H9 (cell line): ENCODE measurements at regions not wholly inside any gene's neighbourhood (a gene's known extent, or its start where the extent isn't known, plus 50 kb on each side); places are given as distances from the start of the nearest gene placed in this dataset.

Source experiments
- DNase-seq: peaks from one replicate; pipeline ENCODE4 v3.0.0-alpha.2; 2017
- H2AFZ ChIP-seq: one replicate; pipeline ENCODE4 v1.6.1; 2013; ENCODE audit warnings: mild to moderate bottlenecking, low read length, control low read depth, moderate library complexity
- H2AK5ac ChIP-seq: 2 replicates; pipeline ENCODE4 v1.6.1; 2013; ENCODE audit warnings: low read length, control low read depth, mixed read lengths; ENCODE audit not compliant: insufficient read length
- H2BK120ac ChIP-seq: one replicate; pipeline ENCODE4 v1.6.1; 2013; ENCODE audit warnings: low read depth, mild to moderate bottlenecking, low read length, control low read depth, inconsistent platforms; ENCODE audit not compliant: poor library complexity, severe bottlenecking
- H2BK12ac ChIP-seq: 2 replicates; pipeline ENCODE4 v1.6.1; 2013; ENCODE audit warnings: low read length, control low read depth, mixed read lengths, low read depth; ENCODE audit not compliant: insufficient read length
- H2BK15ac ChIP-seq: 2 replicates; pipeline ENCODE4 v1.6.1; 2013; ENCODE audit warnings: low read depth, low read length, control low read depth
- H2BK20ac ChIP-seq: one replicate; pipeline ENCODE4 v1.6.1; 2013; ENCODE audit warnings: low read depth, mild to moderate bottlenecking, low read length, control low read depth, inconsistent platforms; ENCODE audit not compliant: poor library complexity, severe bottlenecking
- H2BK5ac ChIP-seq: 2 replicates; pipeline ENCODE4 v1.6.1; 2013; ENCODE audit warnings: low read length, control low read depth, mixed read lengths; ENCODE audit not compliant: insufficient read length
- H3K14ac ChIP-seq: 2 replicates; pipeline ENCODE4 v1.6.1; 2013; ENCODE audit warnings: low read length, control low read depth; ENCODE audit not compliant: insufficient read depth
- H3K18ac ChIP-seq: 2 replicates; pipeline ENCODE4 v1.6.1; 2013; ENCODE audit warnings: low read depth, mild to moderate bottlenecking, mixed read lengths, low read length, control low read depth; ENCODE audit not compliant: insufficient read length
- H3K23ac ChIP-seq: 2 replicates; pipeline ENCODE4 v1.6.1; 2013; ENCODE audit warnings: low read length, control low read depth, mixed read lengths, low read depth; ENCODE audit not compliant: insufficient read length
- H3K23me2 ChIP-seq: 2 replicates; pipeline ENCODE4 v1.6.1; 2013; ENCODE audit warnings: low read depth, mild to moderate bottlenecking, mixed read lengths, low read length, control low read depth; ENCODE audit not compliant: insufficient read length, poor library complexity, severe bottlenecking
- H3K27ac ChIP-seq: 2 replicates; pipeline ENCODE4 v1.5.1; 2013; ENCODE audit warnings: low read length, control low read depth, mixed read lengths, low read depth; ENCODE audit not compliant: insufficient read length
- H3K27me3 ChIP-seq: 2 replicates; pipeline ENCODE4 v1.6.1; 2013; ENCODE audit warnings: low read length, control low read depth, inconsistent platforms; ENCODE audit not compliant: insufficient read depth
- H3K4ac ChIP-seq: 2 replicates; pipeline ENCODE4 v1.6.1; 2013; ENCODE audit warnings: low read depth, mild to moderate bottlenecking, control low read depth, inconsistent platforms, low read length, moderate library complexity
- H3K4me1 ChIP-seq: 2 replicates; pipeline ENCODE4 v1.6.1; 2013; ENCODE audit warnings: low read length, control low read depth, inconsistent platforms; ENCODE audit not compliant: insufficient read depth
- H3K4me2 ChIP-seq: 2 replicates; pipeline ENCODE4 v1.6.1; 2013; ENCODE audit warnings: low read length, control low read depth, mixed read lengths; ENCODE audit not compliant: insufficient read length, insufficient read depth
- H3K56ac ChIP-seq: 2 replicates; pipeline ENCODE4 v1.6.1; 2013; ENCODE audit warnings: low read depth, mild to moderate bottlenecking, mixed read lengths, low read length, control low read depth; ENCODE audit not compliant: insufficient read length
- H3K79me1 ChIP-seq: 2 replicates; pipeline ENCODE4 v1.6.1; 2013; ENCODE audit warnings: low read depth, mild to moderate bottlenecking, moderate library complexity, low read length, control low read depth, inconsistent platforms; ENCODE audit not compliant: insufficient read depth, poor library complexity, severe bottlenecking
- H3K79me2 ChIP-seq: 2 replicates; pipeline ENCODE4 v1.6.1; 2013; ENCODE audit warnings: low read length, control low read depth, inconsistent platforms; ENCODE audit not compliant: insufficient read depth
- H3K9ac ChIP-seq: 2 replicates; pipeline ENCODE4 v1.6.1; 2013; ENCODE audit warnings: low read length, control low read depth, mixed read lengths; ENCODE audit not compliant: insufficient read length; ENCODE audit errors: extremely low read depth
- H3K9me3 ChIP-seq: one replicate; pipeline ENCODE4 v1.6.1; 2013; ENCODE audit warnings: low read depth, low read length, inconsistent platforms; ENCODE audit not compliant: control insufficient read depth
- H3T11ph ChIP-seq: one replicate; pipeline ENCODE4 v1.6.1; 2013; ENCODE audit warnings: mild to moderate bottlenecking, low read length, control low read depth, inconsistent platforms
- H4K20me1 ChIP-seq: one replicate; pipeline ENCODE4 v1.6.1; 2013; ENCODE audit not compliant: control insufficient read depth, insufficient read length, insufficient read depth
- H4K5ac ChIP-seq: 2 replicates; pipeline ENCODE4 v1.6.1; 2013; ENCODE audit warnings: low read depth, mild to moderate bottlenecking, mixed read lengths, low read length, control low read depth; ENCODE audit not compliant: insufficient read length
- H4K8ac ChIP-seq: replicated peaks from 2 replicates; pipeline ENCODE4 v1.6.1; 2013; ENCODE audit warnings: low read length, control low read depth, mixed read lengths, low read depth; ENCODE audit not compliant: insufficient read length
- H4K91ac ChIP-seq: 2 replicates; pipeline ENCODE4 v1.6.1; 2013; ENCODE audit warnings: low read depth, mild to moderate bottlenecking, moderate library complexity, mixed read lengths, low read length, control low read depth; ENCODE audit not compliant: insufficient read length
- H3K27ac Mint-ChIP-seq, 3 experiments: 2 replicates in 2 of 3; 3 replicates in 1 of 3; pipeline ENCODE4 v1.8.0; 2020 to 2021; ENCODE audit warnings: mixed read lengths in 3 of 3, mild to moderate bottlenecking in 1 of 3, moderate library complexity in 1 of 3
- H3K27me3 Mint-ChIP-seq: 2 replicates; pipeline ENCODE4 v1.8.0; 2021; ENCODE audit warnings: low read depth, mild to moderate bottlenecking, moderate library complexity, mixed read lengths
- H3K36me3 Mint-ChIP-seq, 3 experiments: 2 replicates in 2 of 3; 3 replicates in 1 of 3; pipeline ENCODE4 v1.8.0; 2020 to 2021; ENCODE audit warnings: low read depth in 3 of 3, mixed read lengths in 3 of 3; ENCODE audit not compliant: insufficient read depth in 1 of 3
- H3K4me1 Mint-ChIP-seq, 2 experiments: 2 replicates each; pipeline ENCODE4 v1.8.0; 2020; ENCODE audit warnings: mixed read lengths in 2 of 2
- H3K4me3 Mint-ChIP-seq, 2 experiments: 2 replicates in 1 of 2; 3 replicates in 1 of 2; pipeline ENCODE4 v1.8.0; 2020 to 2021; ENCODE audit warnings: mild to moderate bottlenecking in 2 of 2, mixed read lengths in 2 of 2, moderate library complexity in 1 of 2
- H3K9me3 Mint-ChIP-seq, 2 experiments: 2 replicates in 1 of 2; 3 replicates in 1 of 2; pipeline ENCODE4 v1.8.0; 2020; ENCODE audit warnings: mild to moderate bottlenecking in 2 of 2, mixed read lengths in 2 of 2, moderate library complexity in 1 of 2
- WGBS: extraction: QIAGEN DNeasy Blood & Tissue Kit; methylation state at CpG from one replicate; pipeline ENCODE4 v1.1.7; 2013; ENCODE audit warnings: missing lambda C conversion rate, low lambda C conversion rate, mixed read lengths; ENCODE audit not compliant: insufficient read length; ENCODE audit errors: extremely low coverage; 5-methylcytosine and 5-hydroxymethylcytosine counted together
- TF ChIP-seq, protein P1 (sequence below): fragments of 200-600 bp; sonication (generic); conservative IDR thresholded peaks from 3 replicates; pipeline ENCODE4 v1.8.0; 2021; ENCODE audit warnings: antibody characterized with exemption, mild to moderate bottlenecking

DNA sequence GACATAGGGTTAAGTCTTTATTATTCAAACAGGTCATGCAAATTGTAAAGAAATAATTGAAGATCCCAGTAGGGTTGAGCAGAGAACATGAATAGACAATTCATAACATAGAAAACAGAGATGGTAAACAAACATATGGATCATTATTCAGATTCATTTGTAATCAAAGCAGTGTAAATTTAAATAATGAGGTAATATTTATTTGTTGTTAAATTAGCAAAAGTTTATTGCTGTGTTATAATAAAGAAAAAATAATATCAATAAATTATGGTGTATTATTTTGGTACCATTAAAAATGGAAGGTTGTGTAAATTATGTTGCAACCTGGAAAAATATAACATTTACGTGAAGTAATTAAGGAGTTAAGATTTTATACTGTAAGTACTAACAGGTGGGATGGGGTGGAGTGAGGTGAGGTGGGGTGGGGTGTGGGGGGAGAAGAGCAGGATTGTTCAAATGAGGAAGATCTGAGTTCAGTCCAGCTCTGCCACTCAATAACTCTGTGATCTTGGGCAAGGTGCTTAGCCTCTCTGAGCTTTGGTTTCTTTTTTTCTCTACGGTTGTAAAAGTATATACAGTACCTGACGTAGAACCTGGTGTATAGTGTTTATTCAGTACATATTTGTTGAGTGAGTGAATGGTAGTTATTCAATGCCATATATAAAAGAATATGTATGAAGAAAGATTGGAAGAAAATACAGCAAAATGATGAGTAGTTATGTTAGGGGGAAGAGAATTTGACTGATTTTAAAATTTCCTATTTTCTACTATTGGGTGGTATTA is 140.3 kb upstream of the KIF26B start:
- no peaks in the 10 kb centered on the region for H3K27me3 ChIP-seq
- H2AFZ ChIP-seq = no peak overlapping the region
- TF ChIP-seq, protein P1, sequence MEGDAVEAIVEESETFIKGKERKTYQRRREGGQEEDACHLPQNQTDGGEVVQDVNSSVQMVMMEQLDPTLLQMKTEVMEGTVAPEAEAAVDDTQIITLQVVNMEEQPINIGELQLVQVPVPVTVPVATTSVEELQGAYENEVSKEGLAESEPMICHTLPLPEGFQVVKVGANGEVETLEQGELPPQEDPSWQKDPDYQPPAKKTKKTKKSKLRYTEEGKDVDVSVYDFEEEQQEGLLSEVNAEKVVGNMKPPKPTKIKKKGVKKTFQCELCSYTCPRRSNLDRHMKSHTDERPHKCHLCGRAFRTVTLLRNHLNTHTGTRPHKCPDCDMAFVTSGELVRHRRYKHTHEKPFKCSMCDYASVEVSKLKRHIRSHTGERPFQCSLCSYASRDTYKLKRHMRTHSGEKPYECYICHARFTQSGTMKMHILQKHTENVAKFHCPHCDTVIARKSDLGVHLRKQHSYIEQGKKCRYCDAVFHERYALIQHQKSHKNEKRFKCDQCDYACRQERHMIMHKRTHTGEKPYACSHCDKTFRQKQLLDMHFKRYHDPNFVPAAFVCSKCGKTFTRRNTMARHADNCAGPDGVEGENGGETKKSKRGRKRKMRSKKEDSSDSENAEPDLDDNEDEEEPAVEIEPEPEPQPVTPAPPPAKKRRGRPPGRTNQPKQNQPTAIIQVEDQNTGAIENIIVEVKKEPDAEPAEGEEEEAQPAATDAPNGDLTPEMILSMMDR = no peak
- H3K9ac ChIP-seq = no peak overlapping the region
- no peaks in the 10 kb centered on the region for H3K9me3 Mint-ChIP-seq
- no peaks in the 10 kb centered on the region for H3K27me3 Mint-ChIP-seq
- no peak for DNase-seq
- no peak overlapping the region for H3K14ac ChIP-seq
- no peaks in the 10 kb centered on the region for H4K20me1 ChIP-seq
- no peak overlapping the region for H4K8ac ChIP-seq
- peaks cover 8% of the 10 kb centered on the region; the same call in 1 of the 2 replicates for H3K4me1 ChIP-seq
- no peak overlapping the region for H3K27ac Mint-ChIP-seq
- H2BK15ac ChIP-seq = no peak overlapping the region
- H3K36me3 Mint-ChIP-seq = peaks cover 0 to 9% (median 5%) of the 10 kb centered on the region in 3 experiments; a peak in 4 of 7 replicates
- no peak overlapping the region for H3K4me3 Mint-ChIP-seq
- no peak overlapping the region for H4K91ac ChIP-seq
- no peak overlapping the region for H3K4ac ChIP-seq
- H3K23ac ChIP-seq = no peak overlapping the region
- H3K9me3 ChIP-seq = no peaks in the 10 kb centered on the region
- H3K18ac ChIP-seq = no peak overlapping the region
- H4K5ac ChIP-seq = no peak overlapping the region
- H3T11ph ChIP-seq = no peak overlapping the region
- no peak overlapping the region for H2BK12ac ChIP-seq
- no peak overlapping the region for H3K56ac ChIP-seq
- WGBS = 100% methylated on average over 1 of the region's 3 CpGs
- H3K79me2 ChIP-seq = no peaks in the 10 kb centered on the region
- H3K27ac ChIP-seq = no peak overlapping the region
- no peak overlapping the region for H2BK20ac ChIP-seq
- H2AK5ac ChIP-seq = no peak overlapping the region
- peaks cover 12 to 13% of the 10 kb centered on the region in 2 experiments for H3K4me1 Mint-ChIP-seq
- no peak overlapping the region for H3K4me2 ChIP-seq
- H2BK5ac ChIP-seq = no peak overlapping the region
- no peak overlapping the region for H2BK120ac ChIP-seq
- H3K23me2 ChIP-seq = no peaks in the 10 kb centered on the region
- no peaks in the 10 kb centered on the region for H3K79me1 ChIP-seq
